ENCODE measurements at regions not wholly inside any gene's neighbourhood (a gene's known extent, or its start where the extent isn't known, plus 50 kb on each side); places are given as distances from the start of the nearest gene placed in this dataset.

DNA sequence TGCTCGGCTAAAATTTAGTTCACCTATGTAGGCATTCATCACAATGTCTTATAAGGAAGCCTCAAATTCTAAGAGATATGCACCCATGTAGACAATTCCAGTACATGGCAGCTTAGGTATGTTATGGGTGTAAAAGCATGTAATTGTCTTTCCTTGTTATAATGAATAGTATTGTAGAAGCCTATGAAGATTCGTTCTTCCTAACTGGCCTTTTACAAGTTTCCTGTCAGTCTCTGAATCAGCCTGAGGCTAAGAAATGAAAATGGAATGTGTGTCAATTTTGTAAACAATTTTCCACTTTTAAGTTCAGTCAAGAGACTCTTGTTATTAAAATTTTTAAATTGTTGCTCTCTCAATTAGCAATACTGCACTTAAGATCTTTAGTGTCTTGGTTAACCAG is 189.9 kb upstream of the GALNT5 start:
- TF ChIP-seq CTCF (IDR thresholded peaks at IDR 0.05; ENCODE audit: low read depth, low read length) (no peak), EZH2phosphoT487 (IDR thresholded peaks at IDR 0.05; ENCODE audit: low read depth) (no peak)
